AG04450 (cell line): ENCODE measurements at regions not wholly inside any gene's neighbourhood (a gene's known extent, or its start where the extent isn't known, plus 50 kb on each side); places are given as distances from the start of the nearest gene placed in this dataset.

Source experiments
- CTCF ChIA-PET: fragments of 300-600, 350-600 bp; formaldehyde crosslinking; extraction: SDS; loops from one replicate; lab custom pipeline; 2022; ENCODE audit warnings: antibody characterized with exemption, inconsistent platforms; lab: Charles Lee
- POLR2A ChIA-PET: fragments of 350-600 bp; formaldehyde crosslinking; extraction: SDS; loops from one replicate; lab custom pipeline; 2021; ENCODE audit warnings: antibody characterized with exemption, inconsistent platforms; lab: Yijun Ruan, JAX
- DNase-seq: peaks from one replicate; pipeline ENCODE4 v3.0.0-alpha.2; 2011; ENCODE audit warnings: low read depth, low spot score
- H3K27ac ChIP-seq: one replicate; pipeline ENCODE4 v1.5.1; 2012; ENCODE audit warnings: low read depth, low read length, control low read depth
- H3K27me3 ChIP-seq: one replicate; pipeline ENCODE4 v1.6.0; 2012; ENCODE audit warnings: low read length; ENCODE audit not compliant: control insufficient read depth, insufficient read depth
- H3K4me3 ChIP-seq: 2 replicates; pipeline ENCODE4 v1.5.1; 2011; ENCODE audit warnings: mild to moderate bottlenecking, low read depth, low read length, control low read depth
- H3K9me3 ChIP-seq: 2 replicates; pipeline ENCODE4 v1.5.1; 2012; ENCODE audit warnings: low read length; ENCODE audit not compliant: control insufficient read depth, insufficient read depth
- TF ChIP-seq, protein P1 (sequence below): IDR thresholded peaks from 2 replicates; pipeline ENCODE4 v1.5.1; 2011; ENCODE audit warnings: low read depth, low read length, control low read depth, inconsistent platforms

GRCh38 chr4:100782356-100782755 lies 264.5 kb upstream of the EMCN start:
- no peak for DNase-seq

DNA sequence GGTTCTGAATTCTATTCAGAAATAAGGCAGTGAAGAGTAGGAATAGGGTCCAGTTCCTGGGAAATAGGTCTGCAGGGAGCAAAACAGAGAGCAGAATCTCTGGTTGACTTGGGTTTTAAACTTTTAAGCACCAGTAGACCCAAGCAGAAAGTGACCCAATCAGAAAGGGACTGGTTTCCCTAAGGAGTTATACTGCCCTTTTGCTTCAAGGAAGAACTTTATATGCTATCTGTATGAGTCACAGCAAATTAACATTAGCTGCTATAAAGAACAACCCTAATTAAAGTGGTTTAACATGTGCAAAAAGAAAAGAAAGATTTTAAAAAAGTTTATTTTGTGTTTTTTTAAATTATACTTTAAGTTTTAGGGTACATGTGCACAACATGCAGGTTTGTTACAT lies 263.6 kb upstream of the EMCN start:
- ChIA-PET POLR2A (no interaction called here), CTCF (no interaction called here)
- TF ChIP-seq, protein P1, sequence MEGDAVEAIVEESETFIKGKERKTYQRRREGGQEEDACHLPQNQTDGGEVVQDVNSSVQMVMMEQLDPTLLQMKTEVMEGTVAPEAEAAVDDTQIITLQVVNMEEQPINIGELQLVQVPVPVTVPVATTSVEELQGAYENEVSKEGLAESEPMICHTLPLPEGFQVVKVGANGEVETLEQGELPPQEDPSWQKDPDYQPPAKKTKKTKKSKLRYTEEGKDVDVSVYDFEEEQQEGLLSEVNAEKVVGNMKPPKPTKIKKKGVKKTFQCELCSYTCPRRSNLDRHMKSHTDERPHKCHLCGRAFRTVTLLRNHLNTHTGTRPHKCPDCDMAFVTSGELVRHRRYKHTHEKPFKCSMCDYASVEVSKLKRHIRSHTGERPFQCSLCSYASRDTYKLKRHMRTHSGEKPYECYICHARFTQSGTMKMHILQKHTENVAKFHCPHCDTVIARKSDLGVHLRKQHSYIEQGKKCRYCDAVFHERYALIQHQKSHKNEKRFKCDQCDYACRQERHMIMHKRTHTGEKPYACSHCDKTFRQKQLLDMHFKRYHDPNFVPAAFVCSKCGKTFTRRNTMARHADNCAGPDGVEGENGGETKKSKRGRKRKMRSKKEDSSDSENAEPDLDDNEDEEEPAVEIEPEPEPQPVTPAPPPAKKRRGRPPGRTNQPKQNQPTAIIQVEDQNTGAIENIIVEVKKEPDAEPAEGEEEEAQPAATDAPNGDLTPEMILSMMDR: no peak
- H3K27me3 ChIP-seq: no peaks in the 10 kb centered on the region
- no peaks in the 10 kb centered on the region; the same call in 1 of the 2 replicates for H3K9me3 ChIP-seq
- H3K27ac ChIP-seq: no peak overlapping the region
- H3K4me3 ChIP-seq: no peak overlapping the region
- no peak for DNase-seq

More at GRCh38 chr4:100782356-100782755, 264.5 kb upstream of the EMCN start:
- no peaks in the 10 kb centered on the region; the same call in 1 of the 2 replicates for H3K9me3 ChIP-seq
- no peaks in the 10 kb centered on the region for H3K27me3 ChIP-seq
- H3K4me3 ChIP-seq: no peak overlapping the region
- CTCF ChIA-PET: no interaction called here
- POLR2A ChIA-PET: no interaction called here
- no peak overlapping the region for H3K27ac ChIP-seq
- TF ChIP-seq, protein P1: no peak

GRCh38 chr4:100780126-100780525 lies 262.3 kb upstream of the EMCN start:
- Histone ChIP-seq H3K4me3 (no peak overlapping the region), H3K27me3 (no peaks in the 10 kb centered on the region), H3K9me3 (no peaks in the 10 kb centered on the region; the same call in 1 of the 2 replicates), H3K27ac (no peak overlapping the region)
- TF ChIP-seq, protein P1: no peak
- CTCF ChIA-PET: no interaction called here
- DNase-seq: no peak
- POLR2A ChIA-PET: no interaction called here

GRCh38 chr4:100778431-100778830 lies 260.6 kb upstream of the EMCN start:
- TF ChIP-seq, protein P1: no peak
- no peaks in the 10 kb centered on the region; the same call in 1 of the 2 replicates for H3K9me3 ChIP-seq
- H3K27ac ChIP-seq: no peak overlapping the region
- POLR2A ChIA-PET: no interaction called here
- CTCF ChIA-PET: no interaction called here
- H3K4me3 ChIP-seq: no peak overlapping the region
- DNase-seq: no peak
- H3K27me3 ChIP-seq: no peaks in the 10 kb centered on the region

GRCh38 chr4:100762738-100763137 lies 244.9 kb upstream of the EMCN start:
- TF ChIP-seq, protein P1: no peak
- ChIA-PET CTCF (no interaction called here), POLR2A (no interaction called here)
- no peak for DNase-seq
- H3K27me3 ChIP-seq: no peaks in the 10 kb centered on the region
- H3K27ac ChIP-seq: no peak overlapping the region
- no peaks in the 10 kb centered on the region for H3K9me3 ChIP-seq
- no peak overlapping the region for H3K4me3 ChIP-seq
